GM12878 (cell line): ENCODE measurements at regions not wholly inside any gene's neighbourhood (a gene's known extent, or its start where the extent isn't known, plus 50 kb on each side); places are given as distances from the start of the nearest gene placed in this dataset.
"Not testable (repeated sequence)": the region's sequence is repeated elsewhere in the genome, so short reads cannot be mapped to it uniquely, and the experiment has no call there.

Source experiments
- ATAC-seq: fragments of 200-7000 bp; cut with Tn5 transposase; 3 replicates; pipeline ENCODE4 v1.9.1; 2020; ENCODE audit warnings: mild to moderate bottlenecking, moderate library complexity
- BruUV-seq: library from RNA; stranded (reverse); fragments of 400-500 nt; replicated peaks from 2 replicates; lab custom pipeline; 2021; lab: Mats Ljungman, UMichigan
- CTCF ChIA-PET: fragments of 300-600 bp; sonication (Branson Sonifier 250); formaldehyde crosslinking; extraction: SDS; loops from one replicate; lab custom pipeline; 2021; ENCODE audit warnings: inconsistent platforms; lab: Yijun Ruan, JAX
- POLR2A ChIA-PET: fragments of 350-600 bp; formaldehyde crosslinking; extraction: SDS; loops from one replicate; lab custom pipeline; 2021; ENCODE audit warnings: inconsistent platforms; lab: Charles Lee
- RAD21 ChIA-PET: fragments of 300-600 bp; sonication (Branson Sonifier 250); formaldehyde crosslinking; loops from one replicate; lab custom pipeline; 2023; ENCODE audit warnings: antibody characterized with exemption; ENCODE audit not compliant: unreplicated experiment; lab: Charles Lee
- SMC1A ChIA-PET: fragments of 300-600 bp; sonication (Branson Sonifier 250); formaldehyde crosslinking; loops from one replicate; lab custom pipeline; 2023; ENCODE audit not compliant: unreplicated experiment, uncharacterized antibody; lab: Charles Lee
- DNase-seq: peaks from one replicate; pipeline ENCODE4 v3.0.0-alpha.2; 2011; ENCODE audit warnings: low read depth, low spot score
- FAIRE-seq: peaks from 3 replicates; lab custom pipeline; 2011; peaks lifted over from hg19 to GRCh38; lab: Jason Lieb, UNC
- H2AFZ ChIP-seq: 2 replicates; pipeline ENCODE4 v1.6.0; 2011; ENCODE audit warnings: low read depth, low read length, control low read depth; ENCODE audit not compliant: control insufficient read depth
- H3K27ac ChIP-seq: 2 replicates; pipeline ENCODE4 v1.5.1; 2011; ENCODE audit warnings: control low read depth; ENCODE audit not compliant: control insufficient read depth, insufficient read depth
- H3K27me3 ChIP-seq, 2 experiments: replicated peaks in 1 of 2; 2 replicates each; pipeline versions ENCODE4 v1.6.0 to v1.6.1; 2011; ENCODE audit warnings: low read length in 1 of 2; ENCODE audit not compliant: control insufficient read depth in 2 of 2, insufficient read depth in 2 of 2
- H3K36me3 ChIP-seq, 2 experiments: 2 replicates each; pipeline ENCODE4 v1.5.1; 2011; ENCODE audit warnings: low read length in 1 of 2; ENCODE audit not compliant: control insufficient read depth in 2 of 2, insufficient read depth in 2 of 2
- H3K4me1 ChIP-seq: 2 replicates; pipeline ENCODE4 v1.6.1; 2011; ENCODE audit warnings: mild to moderate bottlenecking, low read length, moderate library complexity, mixed read lengths; ENCODE audit not compliant: control insufficient read depth, insufficient read depth
- H3K4me2 ChIP-seq: 2 replicates; pipeline ENCODE4 v1.6.0; 2011; ENCODE audit warnings: control low read depth; ENCODE audit not compliant: control insufficient read depth, insufficient read depth
- H3K4me3 ChIP-seq: fragments of 200-600 bp; sonication (generic); 2 replicates; pipeline ENCODE4 v1.5.1; 2016
- H3K79me2 ChIP-seq: 2 replicates; pipeline ENCODE4 v1.6.0; 2011; ENCODE audit warnings: low read length; ENCODE audit not compliant: control insufficient read depth, insufficient read depth
- H3K9ac ChIP-seq: 2 replicates; pipeline ENCODE4 v1.8.0; 2011; ENCODE audit warnings: low read length, control low read depth, mixed read lengths; ENCODE audit not compliant: control insufficient read depth, insufficient read depth
- H3K9me3 ChIP-seq: replicated peaks from 3 replicates; pipeline ENCODE4 v1.5.1; 2011; ENCODE audit warnings: mild to moderate bottlenecking, low read length; ENCODE audit not compliant: control insufficient read depth, insufficient read depth
- H4K20me1 ChIP-seq: 2 replicates; pipeline ENCODE4 v1.6.0; 2011; ENCODE audit not compliant: control insufficient read depth, insufficient read depth
- BACH1 ChIP-seq: fragments of 450-650 bp; IDR thresholded peaks from 2 replicates; pipeline ENCODE4 v1.6.1; 2017; ENCODE audit warnings: mild to moderate bottlenecking, borderline replicate concordance
- BMI1 ChIP-seq: fragments of 450-650 bp; IDR thresholded peaks from 2 replicates; pipeline ENCODE4 v1.6.1; 2016; ENCODE audit warnings: mild to moderate bottlenecking, moderate library complexity, borderline replicate concordance
- EZH2 ChIP-seq: IDR thresholded peaks from 2 replicates; pipeline ENCODE4 v1.6.1; 2012; ENCODE audit warnings: low read depth, mild to moderate bottlenecking, control low read depth, inconsistent platforms, low read length, borderline replicate concordance; ENCODE audit not compliant: control insufficient read depth
- FOXK2 ChIP-seq: fragments of 450-650 bp; IDR thresholded peaks from 2 replicates; pipeline ENCODE4 v1.6.1; 2017; ENCODE audit warnings: mild to moderate bottlenecking, moderate library complexity
- HDGF ChIP-seq: fragments of 450-650 bp; IDR thresholded peaks from 2 replicates; pipeline ENCODE4 v1.6.1; 2016; ENCODE audit warnings: antibody characterized with exemption
- MXI1 ChIP-seq: fragments of 150-350 bp; IDR thresholded peaks from 2 replicates; pipeline ENCODE4 v1.6.1; 2011; ENCODE audit warnings: low read depth, mild to moderate bottlenecking, inconsistent platforms, low read length, improper control_type of control experiment
- MYB ChIP-seq: fragments of 150-350 bp; IDR thresholded peaks from 2 replicates; pipeline ENCODE4 v1.6.1; 2014; ENCODE audit warnings: mild to moderate bottlenecking, low read depth, low read length, borderline replicate concordance
- PAX5 ChIP-seq: IDR thresholded peaks from 2 replicates; pipeline ENCODE4 v1.6.1; 2011; ENCODE audit warnings: low read depth, low read length, borderline replicate concordance
- SMAD5 ChIP-seq: IDR thresholded peaks from 2 replicates; pipeline ENCODE4 v1.6.1; 2016; ENCODE audit warnings: antibody characterized with exemption, low read depth
- SMARCA5 ChIP-seq: fragments of 450-650 bp; IDR thresholded peaks from 2 replicates; pipeline ENCODE4 v1.6.1; 2017; ENCODE audit warnings: mild to moderate bottlenecking
- SREBF2 ChIP-seq: IDR thresholded peaks from 2 replicates; pipeline ENCODE4 v1.6.1; 2012; ENCODE audit warnings: mild to moderate bottlenecking, low read length
- TCF12 ChIP-seq: IDR thresholded peaks from 2 replicates; pipeline ENCODE4 v1.6.1; 2011; ENCODE audit warnings: low read depth, mild to moderate bottlenecking, low read length
- USF1 ChIP-seq: IDR thresholded peaks from 2 replicates; pipeline ENCODE4 v1.6.1; 2011; ENCODE audit warnings: borderline replicate concordance, low read depth, mild to moderate bottlenecking, moderate library complexity, mixed read lengths, low read length; ENCODE audit not compliant: insufficient read depth; ENCODE audit errors: extremely low read length
- ZNF274 ChIP-seq: IDR thresholded peaks from one replicate; pipeline ENCODE4 v1.8.0; 2011; ENCODE audit not compliant: insufficient read length, insufficient read depth
- WGBS: methylation state at CpG from one replicate; pipeline ENCODE4 v1.1.6; 2016; ENCODE audit warnings: low lambda C conversion rate; ENCODE audit not compliant: insufficient replicate concordance, insufficient coverage; ENCODE audit errors: missing lambda C conversion rate; 5-methylcytosine and 5-hydroxymethylcytosine counted together
- in situ Hi-C: fragments of 300-500 bp; cut with MboI; formaldehyde crosslinking; loops from 9 replicates; pipeline ENCODE4 v1.14.3; 2018; ENCODE audit warnings: mixed read lengths
- intact Hi-C: fragments of 100-400 bp; cut with micrococcal nuclease; formaldehyde crosslinking; loops from one replicate; pipeline ENCODE4 v1.14.2; 2022; ENCODE audit not compliant: unreplicated experiment

- TF ChIP-seq TCF12 (no peak), SMAD5 (no peak), MXI1 (no peak), MYB (no peak), HDGF (no peak), BMI1 (no peak), BACH1 (no peak), SMARCA5 (no peak), USF1 (no peak), PAX5 (no peak), FOXK2 (no peak), SREBF2 (no peak), ZNF274 (no peak), EZH2 (no peak)
- DNase-seq: no peak
- Histone ChIP-seq H3K4me2 (no peak overlapping the region), H2AFZ (no peak overlapping the region), H3K9me3 (no peaks in the 10 kb centered on the region), H3K4me1 (no peaks in the 10 kb centered on the region), H3K9ac (no peak overlapping the region), H3K79me2 (no peaks in the 10 kb centered on the region), H4K20me1 (no peaks in the 10 kb centered on the region), H3K27me3 (no peaks in the 10 kb centered on the region), H3K4me3 (no peak overlapping the region), H3K36me3 (no peaks in the 10 kb centered on the region), H3K27ac (no peak overlapping the region)
- in situ Hi-C loops: no loop called here
- ChIA-PET CTCF (interaction anchor here (0.6 kb wide), 1 partner anchor 335 kb away, joined by 3 read pairs; no protein-coding TSS in a partner anchor), SMC1A (interaction anchor here (0.6 to 1.9 kb wide), 3 partner anchors 11 to 570 kb away, joined by 3 to 4 read pairs (median 3); no protein-coding TSS in a partner anchor), RAD21 (no interaction called here), POLR2A (interaction anchor here (0.7 kb wide), 1 partner anchor 334 kb away, joined by 6 read pairs; no protein-coding TSS in a partner anchor)
- WGBS: 54% methylated on average over 4 of the region's 4 CpGs
- FAIRE-seq: no peak
- intact Hi-C loops: no loop called here
- BruUV-seq: no TSS peak
- no peak for ATAC-seq
Observed at GRCh38 chr2:37748541-37748940, 77.1 kb upstream of the CDC42EP3 start.

GRCh38 chr2:37750286-37750685 lies 78.8 kb upstream of the CDC42EP3 start:
- H3K27me3 ChIP-seq, POLR2A ChIA-PET, H3K27ac ChIP-seq, H3K79me2 ChIP-seq, H3K4me2 ChIP-seq, H3K9me3 ChIP-seq, intact Hi-C loops, H3K9ac ChIP-seq, H3K4me3 ChIP-seq, CTCF ChIA-PET, H4K20me1 ChIP-seq, DNase-seq, in situ Hi-C loops, H3K4me1 ChIP-seq, ATAC-seq, BruUV-seq, FAIRE-seq, RAD21 ChIA-PET, H2AFZ ChIP-seq, H3K36me3 ChIP-seq: not testable (repeated sequence)
- SMC1A ChIA-PET: interaction anchor here (1.9 kb wide), 1 partner anchor 9 kb away, joined by 4 read pairs; no protein-coding TSS in a partner anchor
